Central memory CD8-positive, alpha-beta T cell (primary cell): ENCODE measurements at regions not wholly inside any gene's neighbourhood (a gene's known extent, or its start where the extent isn't known, plus 50 kb on each side); places are given as distances from the start of the nearest gene placed in this dataset.
A peak's percentile ranks its signal among the peaks of the same experiment; 100 is the strongest.

Experiments used
- ATAC-seq: fragments of 150-1000 bp; cut with Tn5 transposase; replicated peaks from 2 replicates; pipeline ENCODE4 v1.10.0; 2022; ENCODE audit warnings: mild to moderate bottlenecking, moderate FRiP score, moderate number of reproducible peaks; ENCODE audit not compliant: poor library complexity, severe bottlenecking; ENCODE audit errors: extremely low read depth
- DNase-seq, 2 donors: peaks; one replicate each; pipeline ENCODE4 v3.0.0; 2021; ENCODE audit warnings: low spot score in 2 of 2
- H3K27ac Mint-ChIP-seq: one replicate; pipeline ENCODE4 v1.8.0; 2022; ENCODE audit warnings: low read depth, mild to moderate bottlenecking, moderate library complexity, mixed read lengths
- H3K27me3 Mint-ChIP-seq: one replicate; pipeline ENCODE4 v1.8.0; 2022; ENCODE audit warnings: mixed read lengths
- H3K36me3 Mint-ChIP-seq: one replicate; pipeline ENCODE4 v1.8.0; 2022; ENCODE audit warnings: mild to moderate bottlenecking, moderate library complexity, mixed read lengths; ENCODE audit not compliant: insufficient read depth
- H3K4me1 Mint-ChIP-seq: one replicate; pipeline ENCODE4 v1.8.0; 2022; ENCODE audit warnings: mixed read lengths
- H3K4me3 Mint-ChIP-seq: one replicate; pipeline ENCODE4 v1.8.0; 2022; ENCODE audit warnings: mild to moderate bottlenecking, moderate library complexity, mixed read lengths
- H3K9me3 Mint-ChIP-seq: one replicate; pipeline ENCODE4 v1.8.0; 2022; ENCODE audit warnings: mixed read lengths

DNA sequence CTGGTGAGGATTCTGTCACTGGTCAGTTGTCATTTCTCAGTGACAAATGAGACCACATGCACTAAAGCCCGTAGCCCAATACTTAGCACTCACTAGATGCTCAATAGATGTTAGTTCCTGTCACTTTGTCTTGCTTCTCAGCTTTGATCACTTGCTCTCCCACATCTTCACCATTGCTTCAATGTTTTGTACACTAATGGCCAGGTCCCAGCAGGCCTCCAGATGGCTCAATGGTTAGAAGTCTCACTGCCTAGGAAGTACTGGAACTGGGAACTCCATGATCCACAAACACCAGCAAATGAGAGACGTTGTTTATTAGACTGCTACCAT lies 502.8 kb upstream of the JARID2 start:
- no peaks in the 10 kb centered on the region for H3K36me3 Mint-ChIP-seq

DNA sequence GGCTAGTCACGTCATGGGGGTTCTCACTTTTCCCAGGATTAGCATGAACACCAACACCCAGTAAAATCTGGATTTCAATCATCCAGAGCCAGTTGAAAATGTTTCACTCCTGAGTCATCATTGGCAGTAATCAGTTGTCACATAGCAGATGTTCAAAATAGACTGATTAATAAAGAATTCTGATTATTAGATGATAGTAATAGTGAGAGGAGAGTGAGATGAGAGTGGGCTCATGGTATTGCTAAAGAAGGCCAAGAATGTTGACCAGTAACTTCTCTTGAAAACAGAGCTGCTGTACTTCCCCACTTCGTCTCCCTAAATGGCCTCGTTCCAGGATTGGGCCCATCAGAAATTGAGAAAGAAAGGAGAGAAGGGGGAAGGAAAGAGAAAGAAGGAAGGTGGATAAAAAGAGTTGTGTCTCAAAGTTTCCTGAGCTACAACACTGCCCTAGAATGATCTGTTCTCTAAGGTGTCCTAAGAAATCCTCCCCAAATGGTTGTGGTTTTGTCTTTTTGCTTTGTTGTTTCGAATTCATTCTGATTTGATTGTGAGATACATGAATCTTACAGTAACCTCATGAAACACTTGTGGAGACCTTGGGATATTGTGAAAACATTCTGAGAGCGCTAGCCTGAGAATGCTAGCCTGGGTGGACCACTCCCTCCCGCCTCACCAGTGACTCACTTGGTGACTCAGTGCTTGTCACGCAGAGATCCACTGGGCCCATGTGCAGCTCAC lies 502.2 kb upstream of the JARID2 start:
- no peak overlapping the region for H3K4me3 Mint-ChIP-seq
- ATAC-seq, result peak; percentile 32
- peak overlapping the region; percentile 27 for H3K27ac Mint-ChIP-seq
- peaks cover 16% of the 10 kb centered on the region for H3K4me1 Mint-ChIP-seq
- DNase-seq, result no peak
- H3K36me3 Mint-ChIP-seq, result no peaks in the 10 kb centered on the region
- H3K27me3 Mint-ChIP-seq, result peaks cover 33% of the 10 kb centered on the region
- peaks cover 5% of the 10 kb centered on the region for H3K9me3 Mint-ChIP-seq

More for the DNA sequence above, 502.8 kb upstream of the JARID2 start:
- DNase-seq (no peak), ATAC-seq (no peak)
- Mint-ChIP-seq H3K9me3 (peaks cover 5% of the 10 kb centered on the region), H3K27ac (peak overlapping the region; percentile 27), H3K4me3 (no peak overlapping the region), H3K4me1 (peaks cover 11% of the 10 kb centered on the region), H3K27me3 (peaks cover 33% of the 10 kb centered on the region)

DNA sequence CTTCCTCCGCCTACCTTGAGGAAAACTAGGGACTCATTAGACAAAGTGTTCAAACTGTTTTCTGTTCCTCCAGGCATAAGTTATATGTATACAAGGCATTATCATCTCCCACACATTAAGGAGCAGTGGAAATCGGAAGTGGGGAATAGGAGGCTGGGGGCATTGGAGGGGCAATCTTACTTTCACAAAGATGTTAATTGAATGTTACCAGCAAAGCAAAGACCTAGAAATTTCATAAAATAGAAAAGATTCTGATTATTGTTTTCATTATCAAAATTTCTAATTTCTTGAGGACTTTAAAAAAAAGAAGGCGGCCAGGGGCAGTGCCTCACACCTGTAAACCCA lies 501.7 kb upstream of the JARID2 start:
- peaks cover 5% of the 10 kb centered on the region for H3K9me3 Mint-ChIP-seq

DNA sequence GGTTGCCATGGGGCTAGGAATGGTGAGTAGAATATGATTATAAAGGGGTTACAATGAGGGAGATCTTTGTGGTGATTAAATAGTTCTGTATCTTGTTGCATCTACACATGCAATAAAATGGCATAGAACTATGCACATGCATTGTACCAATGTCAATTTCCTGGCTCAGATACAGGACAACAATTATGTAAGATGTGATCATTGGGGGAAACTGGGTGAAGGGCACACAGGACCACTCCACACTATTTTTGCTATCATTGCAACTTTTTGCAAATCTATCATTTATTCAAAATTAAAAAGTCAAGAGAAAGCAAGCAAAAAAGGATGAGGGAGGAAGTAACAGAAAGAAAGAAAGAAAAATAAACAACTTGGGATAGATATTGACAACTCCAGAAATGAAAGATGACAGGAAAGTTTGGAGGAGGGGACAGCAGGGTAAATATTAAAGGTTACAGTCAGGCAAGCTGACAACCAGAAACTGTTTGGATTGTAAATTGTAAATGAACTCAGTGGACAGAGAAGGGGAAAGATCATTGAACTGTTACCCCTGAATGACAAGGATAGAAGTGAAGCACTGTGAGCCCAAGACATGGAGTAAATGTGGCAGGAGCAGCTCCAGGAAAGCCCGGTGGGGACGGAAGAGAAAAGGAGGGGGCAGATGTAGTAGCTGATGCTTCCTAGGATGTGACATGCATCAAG lies 499.6 kb upstream of the JARID2 start:
- Mint-ChIP-seq H3K36me3 (no peaks in the 10 kb centered on the region), H3K4me1 (peaks cover 22% of the 10 kb centered on the region), H3K9me3 (no peaks in the 10 kb centered on the region), H3K27ac (no peak overlapping the region), H3K27me3 (peaks cover 26% of the 10 kb centered on the region), H3K4me3 (no peak overlapping the region)
- ATAC-seq, result no peak
- DNase-seq, result no peak

More for the DNA sequence above, 501.7 kb upstream of the JARID2 start:
- Mint-ChIP-seq H3K36me3 (no peaks in the 10 kb centered on the region), H3K27ac (no peak overlapping the region), H3K27me3 (peaks cover 33% of the 10 kb centered on the region), H3K4me1 (peaks cover 21% of the 10 kb centered on the region), H3K4me3 (no peak overlapping the region)
- no peak for DNase-seq
- no peak for ATAC-seq

DNA sequence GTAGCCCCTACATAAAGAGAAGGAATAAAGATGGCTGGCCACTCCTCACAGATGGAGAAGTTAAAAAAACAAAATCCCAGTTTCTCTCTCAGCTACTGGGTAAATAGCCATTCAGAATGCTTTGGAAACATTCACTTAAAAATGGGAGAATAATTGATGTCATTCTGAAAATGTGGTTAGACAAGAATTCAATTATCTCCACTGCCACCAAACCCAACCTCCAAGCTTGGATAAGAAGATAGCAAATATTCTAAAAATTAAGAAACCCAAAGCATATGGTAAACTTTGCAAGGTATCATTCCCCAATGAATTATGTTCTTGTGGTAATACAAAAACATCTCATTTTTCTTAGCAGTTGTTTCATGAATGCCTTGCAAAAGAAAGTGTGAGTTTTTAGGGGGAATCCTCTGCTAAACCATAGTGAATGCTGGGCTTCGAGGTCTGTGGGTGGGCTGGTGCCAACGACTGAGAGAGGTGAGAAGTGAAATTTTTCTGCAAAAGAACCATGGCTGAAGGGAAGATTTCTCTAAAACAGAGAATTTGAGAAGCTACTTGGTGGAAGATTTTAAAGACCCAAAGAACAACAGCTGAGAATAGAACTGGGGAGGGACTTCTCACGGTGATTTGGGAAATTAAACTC lies 497.9 kb upstream of the JARID2 start:
- Mint-ChIP-seq H3K27ac (peak overlapping the region; percentile 24), H3K36me3 (peaks cover 1% of the 10 kb centered on the region), H3K4me1 (peaks cover 22% of the 10 kb centered on the region), H3K27me3 (peaks cover 23% of the 10 kb centered on the region), H3K4me3 (peak overlapping the region; percentile 46), H3K9me3 (no peaks in the 10 kb centered on the region)
- DNase-seq, result no peak
- peak; percentile 59 for ATAC-seq

GRCh38 chr6:14748679-14749078 lies 497.2 kb upstream of the JARID2 start:
- DNase-seq (no peak), ATAC-seq (peak; percentile 45)
- Mint-ChIP-seq H3K27me3 (peaks cover 16% of the 10 kb centered on the region), H3K27ac (no peak overlapping the region), H3K4me3 (no peak overlapping the region), H3K36me3 (peaks cover 1% of the 10 kb centered on the region), H3K4me1 (peaks cover 22% of the 10 kb centered on the region), H3K9me3 (no peaks in the 10 kb centered on the region)

- Mint-ChIP-seq H3K4me3 (no peak overlapping the region), H3K9me3 (no peaks in the 10 kb centered on the region), H3K27ac (no peak overlapping the region), H3K36me3 (peaks cover 4% of the 10 kb centered on the region), H3K27me3 (peaks cover 9% of the 10 kb centered on the region), H3K4me1 (peaks cover 24% of the 10 kb centered on the region)
- DNase-seq, result no peak
- ATAC-seq, result no peak
These were observed 495.7 kb upstream of the JARID2 start for GRCh38 chr6:14750059-14750661.

DNA sequence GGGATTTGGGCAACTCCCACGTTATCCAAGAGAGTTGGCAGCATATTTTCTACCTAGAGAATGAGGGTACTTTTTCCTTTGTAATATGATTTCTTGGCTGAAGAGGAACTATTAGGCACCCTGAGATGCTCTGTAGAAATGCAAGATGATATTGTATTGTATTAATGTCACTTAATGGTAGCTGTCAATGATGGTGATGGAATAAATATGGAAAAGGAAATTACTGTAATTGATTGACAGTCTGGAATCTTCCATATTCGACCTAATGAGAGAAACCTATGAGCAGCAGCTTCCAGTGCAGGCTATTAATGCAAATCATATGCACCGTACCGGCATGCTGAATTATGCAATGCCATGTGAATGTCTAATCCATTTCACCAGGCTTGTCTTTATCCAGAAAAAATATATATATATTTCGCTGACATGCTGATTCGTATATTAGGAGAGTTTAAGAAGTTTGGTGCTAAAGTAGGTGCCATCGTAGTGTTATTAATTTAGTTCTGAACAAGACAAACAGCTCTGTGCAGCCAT lies 494.2 kb upstream of the JARID2 start:
- no peak for ATAC-seq
- Mint-ChIP-seq H3K27ac (no peak overlapping the region), H3K4me1 (peaks cover 25% of the 10 kb centered on the region), H3K9me3 (no peaks in the 10 kb centered on the region), H3K4me3 (no peak overlapping the region), H3K27me3 (no peaks in the 10 kb centered on the region), H3K36me3 (peaks cover 4% of the 10 kb centered on the region)
- no peak for DNase-seq

GRCh38 chr6:14754751-14755513 lies 490.9 kb upstream of the JARID2 start:
- Mint-ChIP-seq H3K27ac (peak overlapping the region; percentile 84), H3K4me1 (peaks cover 9% of the 10 kb centered on the region), H3K4me3 (peak overlapping the region; percentile 70), H3K36me3 (peaks cover 4% of the 10 kb centered on the region), H3K27me3 (no peaks in the 10 kb centered on the region), H3K9me3 (no peaks in the 10 kb centered on the region)
- DNase-seq, result peak; percentile 16 to 52
- ATAC-seq, result peak; percentile 97

DNA sequence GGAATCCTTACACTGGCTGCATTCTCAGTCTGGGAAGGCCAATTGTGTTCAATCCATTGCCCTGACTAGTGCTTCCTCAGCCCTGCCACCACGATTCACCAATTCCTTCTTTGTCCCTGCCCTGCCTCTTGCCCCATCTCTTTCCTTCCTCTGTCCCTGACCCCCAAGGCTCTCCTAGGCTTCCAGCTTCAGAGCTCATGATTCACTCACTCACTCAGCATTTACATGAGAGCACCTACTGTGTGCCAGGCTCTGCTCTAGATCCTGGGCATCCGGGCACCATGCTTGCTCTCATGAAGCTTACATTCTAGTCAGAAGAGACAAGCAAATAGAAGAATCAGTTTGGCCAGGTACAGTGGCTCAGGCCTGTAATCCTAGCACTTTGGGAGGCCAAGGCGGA lies 489.5 kb upstream of the JARID2 start:
- H3K9me3 Mint-ChIP-seq, result no peaks in the 10 kb centered on the region
- H3K36me3 Mint-ChIP-seq, result peaks cover 4% of the 10 kb centered on the region
- H3K4me3 Mint-ChIP-seq, result no peak overlapping the region
- H3K27ac Mint-ChIP-seq, result no peak overlapping the region
- H3K27me3 Mint-ChIP-seq, result no peaks in the 10 kb centered on the region
- no peak for DNase-seq
- peaks cover 9% of the 10 kb centered on the region for H3K4me1 Mint-ChIP-seq
- no peak for ATAC-seq

DNA sequence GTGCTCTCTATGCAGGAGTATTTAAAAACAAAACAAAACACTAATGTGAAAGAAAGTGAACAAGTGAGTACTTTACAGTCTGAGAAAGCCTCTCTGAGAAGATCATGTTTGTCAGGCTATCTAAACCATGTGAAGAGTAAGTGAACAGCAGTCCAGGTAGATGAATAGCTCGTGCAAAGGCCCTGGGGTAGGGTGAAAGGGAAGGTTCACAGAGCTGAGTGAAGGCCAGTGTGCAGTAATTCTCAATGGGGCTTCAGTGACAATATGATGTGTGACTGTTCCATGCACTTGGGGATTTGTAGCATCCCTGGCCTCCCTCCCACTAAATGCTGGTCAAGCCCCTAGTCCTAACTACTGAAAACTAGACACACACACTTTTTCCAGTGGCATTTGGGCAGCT lies 488.9 kb upstream of the JARID2 start:
- H3K36me3 Mint-ChIP-seq, result peaks cover 3% of the 10 kb centered on the region
- no peak overlapping the region for H3K27ac Mint-ChIP-seq
- H3K27me3 Mint-ChIP-seq, result no peaks in the 10 kb centered on the region
- no peak overlapping the region for H3K4me3 Mint-ChIP-seq
- H3K9me3 Mint-ChIP-seq, result no peaks in the 10 kb centered on the region
- H3K4me1 Mint-ChIP-seq, result peaks cover 9% of the 10 kb centered on the region
- DNase-seq (no peak), ATAC-seq (no peak)

- DNase-seq (no peak), ATAC-seq (no peak)
- H3K27me3 Mint-ChIP-seq, result no peaks in the 10 kb centered on the region
- no peaks in the 10 kb centered on the region for H3K9me3 Mint-ChIP-seq
- peaks cover 2% of the 10 kb centered on the region for H3K36me3 Mint-ChIP-seq
- peaks cover 9% of the 10 kb centered on the region for H3K4me1 Mint-ChIP-seq
- H3K27ac Mint-ChIP-seq, result no peak overlapping the region
- H3K4me3 Mint-ChIP-seq, result no peak overlapping the region
These were observed 488.5 kb upstream of the JARID2 start for GRCh38 chr6:14757418-14757817.
